Lung (tissue), 11 donors: ENCODE measurements at regions not wholly inside any gene's neighbourhood (a gene's known extent, or its start where the extent isn't known, plus 50 kb on each side); places are given as distances from the start of the nearest gene placed in this dataset.

Experiments used
- ATAC-seq: fragments of 200-7000 bp; cut with Tn5 transposase; one replicate; pipeline ENCODE4 v1.9.1; 2020; ENCODE audit warnings: moderate number of reproducible peaks; ENCODE audit not compliant: insufficient read depth, low FRiP score
- DNase-seq, 3 donors: peaks; one replicate each; pipeline ENCODE4 v3.0.0-alpha.2; 2013 to 2017
- H3K27ac ChIP-seq, 2 donors: one replicate each; pipeline ENCODE4 v1.5.1; 2013; ENCODE audit warnings: mild to moderate bottlenecking in 2 of 2, moderate library complexity in 2 of 2, control low read depth in 1 of 2, inconsistent platforms in 1 of 2, low read depth in 1 of 2, low read length in 1 of 2
- H3K27me3 ChIP-seq, 3 donors: one replicate each; pipeline ENCODE4 v1.5.1; 2013; ENCODE audit warnings: low read length in 2 of 3; ENCODE audit not compliant: control insufficient read depth in 3 of 3, insufficient read depth in 3 of 3
- H3K36me3 ChIP-seq, 4 donors: one replicate each; pipeline ENCODE4 v1.5.1; 2013; ENCODE audit warnings: low read length in 4 of 4, mild to moderate bottlenecking in 1 of 4, moderate library complexity in 1 of 4; ENCODE audit not compliant: control insufficient read depth in 4 of 4, insufficient read depth in 4 of 4
- H3K4me1 ChIP-seq, 5 donors: one replicate each; pipeline ENCODE4 v1.5.1; 2013; ENCODE audit warnings: low read length in 5 of 5, mild to moderate bottlenecking in 2 of 5, moderate library complexity in 1 of 5; ENCODE audit not compliant: control insufficient read depth in 5 of 5, insufficient read depth in 5 of 5
- H3K4me3 ChIP-seq: one replicate; pipeline ENCODE4 v1.5.1; 2013; ENCODE audit warnings: mild to moderate bottlenecking, control low read depth, moderate library complexity
- H3K9ac ChIP-seq, 2 donors: one replicate each; pipeline ENCODE4 v1.5.1; 2013; ENCODE audit warnings: low read length in 2 of 2, control low read depth in 1 of 2; ENCODE audit not compliant: insufficient read depth in 1 of 2
- H3K9me3 ChIP-seq, 4 donors: one replicate each; pipeline ENCODE4 v1.5.1; 2013; ENCODE audit warnings: low read length in 3 of 4, mild to moderate bottlenecking in 1 of 4, moderate library complexity in 1 of 4; ENCODE audit not compliant: control insufficient read depth in 4 of 4, insufficient read depth in 3 of 4
- WGBS, 2 donors: extraction: QIAGEN DNeasy Blood & Tissue Kit; methylation state at CpG; one replicate each; pipeline ENCODE4 v1.1.7; 2013; 5-methylcytosine and 5-hydroxymethylcytosine counted together
- TF ChIP-seq, protein P1 (sequence below): IDR thresholded peaks from 2 replicates; pipeline ENCODE4 v1.5.1; 2012; ENCODE audit warnings: mild to moderate bottlenecking; ENCODE audit errors: control extremely low read depth, extremely low read depth
- donor health status: control.
- donor health status: control.
- donor health status: Bipolar disorder and iron deficiency.
- donor health status: healthy.
- donor health status: DM: yes; HTN: yes; CAD: no.

DNA sequence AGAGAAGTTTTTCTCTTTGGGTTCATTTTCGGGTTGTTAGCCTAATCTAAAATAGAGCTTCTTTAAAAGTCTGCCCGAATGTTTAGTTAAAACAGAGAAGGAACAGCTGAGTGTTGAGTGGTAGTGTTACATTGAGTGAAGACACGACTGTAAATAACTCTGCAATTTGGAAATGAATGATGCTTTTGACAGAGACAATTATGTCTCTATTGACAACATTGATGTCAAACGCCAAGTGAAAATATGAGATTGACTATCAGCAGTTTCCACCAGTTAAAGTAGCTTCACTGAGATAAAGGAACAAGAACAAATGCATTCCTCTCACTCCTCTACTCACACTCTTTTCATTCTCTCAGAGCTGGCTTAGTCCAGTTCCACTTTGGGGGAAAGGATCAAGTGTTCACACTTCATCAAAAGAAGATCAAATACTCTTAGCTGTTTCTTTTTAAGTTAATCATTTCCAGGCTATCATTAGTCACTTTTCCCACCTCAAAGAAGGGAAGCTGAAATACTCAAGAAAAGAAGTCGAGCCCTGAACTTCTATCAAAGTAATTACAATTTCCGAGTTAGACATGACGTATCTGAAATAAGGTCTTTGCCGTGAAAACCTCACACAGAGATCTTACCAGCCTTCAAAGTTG, 399.1 kb upstream of the DPH6 start:
- Histone ChIP-seq H3K27me3 (no peaks in the 10 kb centered on the region), H3K9ac (no peak overlapping the region), H3K36me3 (no peaks in the 10 kb centered on the region), H3K4me1 (peaks cover 0 to 9% (median 0%) of the 10 kb centered on the region in 5 donors), H3K9me3 (no peaks in the 10 kb centered on the region), H3K4me3 (no peak overlapping the region), H3K27ac (no peak overlapping the region)
- TF ChIP-seq, protein P1, sequence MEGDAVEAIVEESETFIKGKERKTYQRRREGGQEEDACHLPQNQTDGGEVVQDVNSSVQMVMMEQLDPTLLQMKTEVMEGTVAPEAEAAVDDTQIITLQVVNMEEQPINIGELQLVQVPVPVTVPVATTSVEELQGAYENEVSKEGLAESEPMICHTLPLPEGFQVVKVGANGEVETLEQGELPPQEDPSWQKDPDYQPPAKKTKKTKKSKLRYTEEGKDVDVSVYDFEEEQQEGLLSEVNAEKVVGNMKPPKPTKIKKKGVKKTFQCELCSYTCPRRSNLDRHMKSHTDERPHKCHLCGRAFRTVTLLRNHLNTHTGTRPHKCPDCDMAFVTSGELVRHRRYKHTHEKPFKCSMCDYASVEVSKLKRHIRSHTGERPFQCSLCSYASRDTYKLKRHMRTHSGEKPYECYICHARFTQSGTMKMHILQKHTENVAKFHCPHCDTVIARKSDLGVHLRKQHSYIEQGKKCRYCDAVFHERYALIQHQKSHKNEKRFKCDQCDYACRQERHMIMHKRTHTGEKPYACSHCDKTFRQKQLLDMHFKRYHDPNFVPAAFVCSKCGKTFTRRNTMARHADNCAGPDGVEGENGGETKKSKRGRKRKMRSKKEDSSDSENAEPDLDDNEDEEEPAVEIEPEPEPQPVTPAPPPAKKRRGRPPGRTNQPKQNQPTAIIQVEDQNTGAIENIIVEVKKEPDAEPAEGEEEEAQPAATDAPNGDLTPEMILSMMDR: no peak
- WGBS, 2 donors: 57 to 81% methylated on average over 8 of the region's 8 CpGs
- no peak for ATAC-seq
- DNase-seq: peak in 2 of 3 donors; percentile 49 to 52

DNA sequence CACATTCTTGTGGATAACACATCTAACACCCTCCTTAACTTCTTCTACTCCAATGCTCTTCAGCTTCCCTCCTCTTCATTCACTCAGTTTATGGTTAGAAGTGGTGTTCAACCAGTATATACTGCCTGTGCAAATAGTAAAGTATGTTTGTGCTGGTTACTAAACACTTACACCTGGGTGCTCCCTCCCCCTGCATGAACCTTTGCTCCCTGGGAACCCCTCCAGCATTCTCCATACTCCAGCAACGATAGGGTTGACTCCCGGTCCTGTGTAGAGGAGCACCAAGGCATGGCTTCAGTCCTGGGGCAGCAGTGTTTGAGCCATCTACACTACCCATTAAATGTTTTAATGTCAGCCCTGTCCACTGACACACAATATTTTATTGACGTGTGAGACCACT, 407.5 kb upstream of the DPH6 start:
- Histone ChIP-seq H3K27me3 (peaks cover 0 to 4% (median 0%) of the 10 kb centered on the region in 3 donors), H3K4me1 (peaks cover 0 to 11% (median 0%) of the 10 kb centered on the region in 5 donors), H3K9me3 (no peaks in the 10 kb centered on the region), H3K36me3 (no peaks in the 10 kb centered on the region), H3K4me3 (no peak overlapping the region), H3K9ac (no peak overlapping the region), H3K27ac (no peak overlapping the region)
- TF ChIP-seq, protein P1: no peak
- no peak for DNase-seq
- 89 to 90% methylated on average over 3 of the region's 3 CpGs for WGBS, 2 donors
- no peak for ATAC-seq

DNA sequence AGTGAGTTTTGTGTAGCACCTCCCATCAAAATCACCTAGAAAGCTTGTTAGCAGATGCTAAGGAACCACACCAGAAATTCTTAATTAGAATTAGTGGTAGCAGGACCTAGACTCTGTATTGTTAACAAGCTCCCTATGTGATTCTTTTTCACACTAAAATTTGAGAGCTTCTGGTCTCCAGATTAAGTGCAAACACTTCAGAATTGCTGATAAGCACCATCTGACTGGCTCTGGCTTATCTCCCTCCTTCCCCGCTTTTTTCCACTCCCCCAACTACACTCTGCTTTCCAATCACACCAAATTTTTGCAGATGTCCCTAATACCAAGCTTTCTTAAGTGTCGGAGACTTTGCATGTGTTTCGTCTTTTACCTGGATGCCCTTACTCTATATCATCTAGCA, 410.1 kb upstream of the DPH6 start:
- WGBS, 2 donors: 47 to 56% methylated on average over 3 of the region's 3 CpGs
- DNase-seq (peak in 1 of 3 donors; percentile 27), ATAC-seq (no peak)
- H3K9ac ChIP-seq: no peak overlapping the region
- peaks cover 0 to 4% (median 0%) of the 10 kb centered on the region in 3 donors for H3K27me3 ChIP-seq
- no peak overlapping the region for H3K4me3 ChIP-seq
- TF ChIP-seq, protein P1: no peak
- H3K36me3 ChIP-seq: no peaks in the 10 kb centered on the region
- no peak overlapping the region for H3K27ac ChIP-seq
- no peaks in the 10 kb centered on the region for H3K9me3 ChIP-seq
- peaks cover 0 to 11% (median 0%) of the 10 kb centered on the region in 5 donors for H3K4me1 ChIP-seq

DNA sequence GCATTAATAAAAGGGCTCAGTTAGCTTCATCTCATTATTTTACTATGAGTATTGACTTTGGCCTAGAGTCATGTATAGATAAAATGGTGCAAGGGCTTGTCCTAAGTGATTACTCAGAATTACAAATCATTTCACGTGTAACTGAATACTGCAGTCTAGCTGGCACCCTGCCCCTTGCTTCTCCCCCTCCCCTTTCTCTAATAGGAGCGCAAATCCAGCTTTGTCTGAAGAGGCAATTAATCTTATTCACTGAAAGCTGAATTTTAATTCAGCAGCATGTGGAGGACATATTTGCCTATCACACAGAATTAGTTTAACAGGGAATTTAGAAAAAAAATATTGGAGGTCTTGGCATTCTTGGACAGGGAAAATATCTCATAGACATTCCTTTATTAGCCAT, 412.1 kb upstream of the DPH6 start:
- H3K4me3 ChIP-seq: no peak overlapping the region
- H3K9me3 ChIP-seq: no peaks in the 10 kb centered on the region
- H3K27ac ChIP-seq: no peak overlapping the region
- H3K9ac ChIP-seq: no peak overlapping the region
- ATAC-seq (no peak), DNase-seq (peak in 1 of 3 donors; percentile 16)
- TF ChIP-seq, protein P1: no peak
- H3K36me3 ChIP-seq: no peaks in the 10 kb centered on the region
- 64 to 69% methylated on average over 2 of the region's 2 CpGs for WGBS, 2 donors
- peaks cover 0 to 11% (median 0%) of the 10 kb centered on the region in 5 donors for H3K4me1 ChIP-seq
- peaks cover 0 to 4% (median 0%) of the 10 kb centered on the region in 3 donors for H3K27me3 ChIP-seq
